Astrocyte (in vitro differentiated cells and primary cell): ENCODE measurements at regions not wholly inside any gene's neighbourhood (a gene's known extent, or its start where the extent isn't known, plus 50 kb on each side); places are given as distances from the start of the nearest gene placed in this dataset.

Experiments
- DNase-seq: peaks from one replicate; pipeline ENCODE4 v3.0.0-alpha.2; 2010; ENCODE audit warnings: low read depth
- FAIRE-seq: peaks from 2 replicates; lab custom pipeline; 2011; peaks lifted over from hg19 to GRCh38; lab: Jason Lieb, UNC
- H2AFZ ChIP-seq: 2 replicates; pipeline ENCODE4 v1.6.0; 2012; ENCODE audit warnings: low read depth, low read length, inconsistent platforms
- H3K27ac ChIP-seq: 2 replicates; pipeline ENCODE4 v1.5.1; 2011; ENCODE audit warnings: low read depth, low read length, inconsistent platforms
- H3K27me3 ChIP-seq: 2 replicates; pipeline ENCODE4 v1.6.0; 2011; ENCODE audit warnings: low read length, inconsistent platforms; ENCODE audit not compliant: insufficient read depth
- H3K36me3 ChIP-seq: 2 replicates; pipeline ENCODE4 v1.5.1; 2011; ENCODE audit warnings: low read length, inconsistent platforms; ENCODE audit not compliant: insufficient read depth
- H3K4me1 ChIP-seq: 2 replicates; pipeline ENCODE4 v1.5.1; 2011; ENCODE audit warnings: low read length, inconsistent platforms; ENCODE audit not compliant: insufficient read depth
- H3K4me2 ChIP-seq: 2 replicates; pipeline ENCODE4 v1.6.0; 2012; ENCODE audit warnings: low read length, inconsistent platforms
- H3K4me3 ChIP-seq: 2 replicates; pipeline ENCODE4 v1.5.1; 2011; ENCODE audit warnings: low read depth, mild to moderate bottlenecking, low read length, inconsistent platforms; ENCODE audit not compliant: insufficient read depth
- H3K79me2 ChIP-seq: 2 replicates; pipeline ENCODE4 v1.6.0; 2012; ENCODE audit warnings: mild to moderate bottlenecking, low read length, inconsistent platforms; ENCODE audit not compliant: insufficient read depth
- H3K9ac ChIP-seq: 2 replicates; pipeline ENCODE4 v1.6.0; 2012; ENCODE audit warnings: mild to moderate bottlenecking, low read length, inconsistent platforms
- H3K9me3 ChIP-seq: 2 replicates; pipeline ENCODE4 v1.5.1; 2012; ENCODE audit warnings: low read depth, mild to moderate bottlenecking, low read length, inconsistent platforms; ENCODE audit not compliant: insufficient read depth
- H4K20me1 ChIP-seq: 2 replicates; pipeline ENCODE4 v1.6.0; 2012; ENCODE audit warnings: low read length, inconsistent platforms; ENCODE audit not compliant: insufficient read depth
- H3K27ac Mint-ChIP-seq: one replicate; pipeline ENCODE4 v1.8.0; 2021; ENCODE audit warnings: mild to moderate bottlenecking, mixed read lengths; ENCODE audit not compliant: unreplicated experiment
- H3K27me3 Mint-ChIP-seq: one replicate; pipeline ENCODE4 v1.8.0; 2021; ENCODE audit warnings: low read depth, mixed read lengths; ENCODE audit not compliant: unreplicated experiment
- H3K36me3 Mint-ChIP-seq: one replicate; pipeline ENCODE4 v1.8.0; 2021; ENCODE audit warnings: low read depth, mixed read lengths; ENCODE audit not compliant: unreplicated experiment
- H3K4me1 Mint-ChIP-seq: one replicate; pipeline ENCODE4 v1.8.0; 2021; ENCODE audit warnings: low read depth, mixed read lengths; ENCODE audit not compliant: unreplicated experiment
- H3K4me3 Mint-ChIP-seq: one replicate; pipeline ENCODE4 v1.8.0; 2021; ENCODE audit warnings: mild to moderate bottlenecking, moderate library complexity, mixed read lengths; ENCODE audit not compliant: unreplicated experiment
- H3K9me3 Mint-ChIP-seq: one replicate; pipeline ENCODE4 v1.8.0; 2021; ENCODE audit warnings: mild to moderate bottlenecking, mixed read lengths; ENCODE audit not compliant: unreplicated experiment
- EZH2 ChIP-seq: IDR thresholded peaks from 2 replicates; pipeline ENCODE4 v1.6.1; 2012; ENCODE audit warnings: mild to moderate bottlenecking, low read length, inconsistent platforms; ENCODE audit not compliant: insufficient read depth
- TF ChIP-seq, protein P1 (sequence below): IDR thresholded peaks from 2 replicates; pipeline ENCODE4 v1.5.1; 2011; ENCODE audit warnings: low read depth, mild to moderate bottlenecking, inconsistent platforms, low read length, moderate library complexity; ENCODE audit not compliant: insufficient read depth

DNA sequence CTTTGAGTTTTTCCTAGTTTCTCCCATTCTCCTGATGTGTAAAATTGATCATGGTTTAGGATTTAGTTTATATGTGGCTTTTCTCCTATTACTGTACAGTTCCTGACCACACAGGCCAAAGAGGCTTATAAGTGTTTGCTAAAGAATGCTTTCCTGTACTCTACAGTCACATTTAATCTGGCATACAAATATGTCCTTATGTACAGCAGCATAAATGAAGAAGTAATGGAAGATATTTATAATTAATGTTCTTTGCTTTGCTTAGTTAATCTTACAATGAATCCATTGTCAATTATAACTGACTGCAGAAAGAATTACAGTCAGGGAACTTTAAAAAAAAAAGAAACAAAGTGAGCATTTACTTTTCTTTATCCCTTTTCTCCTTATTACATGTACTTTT, 293.9 kb downstream of the KCNC2 start:
- H3K36me3 ChIP-seq, result no peaks in the 10 kb centered on the region
- no peaks in the 10 kb centered on the region for H3K36me3 Mint-ChIP-seq
- H3K9ac ChIP-seq, result no peak overlapping the region
- no peaks in the 10 kb centered on the region for H3K79me2 ChIP-seq
- FAIRE-seq (no peak), DNase-seq (no peak)
- H2AFZ ChIP-seq, result no peak overlapping the region
- no peaks in the 10 kb centered on the region for H3K9me3 ChIP-seq
- H3K4me1 ChIP-seq, result no peaks in the 10 kb centered on the region
- H3K4me3 ChIP-seq, result no peak overlapping the region
- no peaks in the 10 kb centered on the region for H4K20me1 ChIP-seq
- no peak overlapping the region for H3K4me2 ChIP-seq
- no peak overlapping the region for H3K27ac Mint-ChIP-seq
- TF ChIP-seq, protein P1, sequence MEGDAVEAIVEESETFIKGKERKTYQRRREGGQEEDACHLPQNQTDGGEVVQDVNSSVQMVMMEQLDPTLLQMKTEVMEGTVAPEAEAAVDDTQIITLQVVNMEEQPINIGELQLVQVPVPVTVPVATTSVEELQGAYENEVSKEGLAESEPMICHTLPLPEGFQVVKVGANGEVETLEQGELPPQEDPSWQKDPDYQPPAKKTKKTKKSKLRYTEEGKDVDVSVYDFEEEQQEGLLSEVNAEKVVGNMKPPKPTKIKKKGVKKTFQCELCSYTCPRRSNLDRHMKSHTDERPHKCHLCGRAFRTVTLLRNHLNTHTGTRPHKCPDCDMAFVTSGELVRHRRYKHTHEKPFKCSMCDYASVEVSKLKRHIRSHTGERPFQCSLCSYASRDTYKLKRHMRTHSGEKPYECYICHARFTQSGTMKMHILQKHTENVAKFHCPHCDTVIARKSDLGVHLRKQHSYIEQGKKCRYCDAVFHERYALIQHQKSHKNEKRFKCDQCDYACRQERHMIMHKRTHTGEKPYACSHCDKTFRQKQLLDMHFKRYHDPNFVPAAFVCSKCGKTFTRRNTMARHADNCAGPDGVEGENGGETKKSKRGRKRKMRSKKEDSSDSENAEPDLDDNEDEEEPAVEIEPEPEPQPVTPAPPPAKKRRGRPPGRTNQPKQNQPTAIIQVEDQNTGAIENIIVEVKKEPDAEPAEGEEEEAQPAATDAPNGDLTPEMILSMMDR, result no peak
- TF ChIP-seq EZH2, result no peak
- H3K4me3 Mint-ChIP-seq, result no peak overlapping the region
- no peak overlapping the region for H3K27ac ChIP-seq
- no peaks in the 10 kb centered on the region for H3K27me3 ChIP-seq
- H3K27me3 Mint-ChIP-seq, result no peaks in the 10 kb centered on the region
- H3K9me3 Mint-ChIP-seq, result no peaks in the 10 kb centered on the region
- no peaks in the 10 kb centered on the region for H3K4me1 Mint-ChIP-seq

DNA sequence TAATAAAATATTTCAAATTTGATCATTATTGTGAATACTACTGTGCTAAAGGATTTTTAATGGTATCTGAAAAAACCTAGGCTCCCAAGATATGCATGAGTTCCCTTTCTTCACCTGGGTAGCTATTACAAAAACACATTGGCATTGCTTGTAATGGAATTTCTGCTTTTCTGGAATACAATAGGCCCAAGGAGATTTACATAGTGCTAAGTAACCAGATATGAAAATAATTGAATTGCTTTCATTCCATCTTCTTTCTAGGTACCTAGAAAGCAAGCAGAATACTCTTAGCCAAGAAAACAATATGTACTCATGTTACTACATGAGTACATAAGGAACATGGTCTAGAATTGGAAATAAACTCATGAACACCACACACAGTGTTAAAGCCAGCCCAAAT, 291.9 kb downstream of the KCNC2 start:
- Histone ChIP-seq H2AFZ (no peak overlapping the region), H3K4me3 (no peak overlapping the region), H3K4me1 (no peaks in the 10 kb centered on the region), H3K4me2 (no peak overlapping the region), H3K27me3 (no peaks in the 10 kb centered on the region), H3K27ac (no peak overlapping the region), H3K9ac (no peak overlapping the region), H3K9me3 (no peaks in the 10 kb centered on the region), H4K20me1 (no peaks in the 10 kb centered on the region), H3K79me2 (no peaks in the 10 kb centered on the region), H3K36me3 (no peaks in the 10 kb centered on the region)
- Mint-ChIP-seq H3K27ac (no peak overlapping the region), H3K4me1 (no peaks in the 10 kb centered on the region), H3K9me3 (peaks cover 2% of the 10 kb centered on the region), H3K36me3 (no peaks in the 10 kb centered on the region), H3K4me3 (no peak overlapping the region), H3K27me3 (no peaks in the 10 kb centered on the region)
- DNase-seq (no peak), FAIRE-seq (no peak)
- TF ChIP-seq, protein P1, result no peak
- TF ChIP-seq EZH2, result no peak

DNA sequence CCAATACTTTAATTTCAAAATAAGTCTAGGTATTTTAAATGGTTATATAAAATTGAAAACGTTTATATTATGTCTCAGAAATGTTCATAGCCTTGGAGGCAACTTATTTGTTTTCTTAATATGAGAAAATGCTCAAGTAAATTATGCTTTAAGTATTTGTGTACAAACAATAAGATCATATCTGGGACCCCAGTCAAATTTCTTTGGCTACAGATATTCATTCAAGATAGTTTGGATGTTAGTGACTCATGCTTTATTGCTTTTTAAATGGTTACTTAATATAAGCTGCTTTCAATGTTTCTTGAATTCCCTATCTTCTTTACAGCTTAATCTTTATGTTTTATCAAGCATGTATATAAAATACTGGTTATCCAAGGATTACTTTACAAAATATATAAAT, 291.3 kb downstream of the KCNC2 start:
- Histone ChIP-seq H4K20me1 (no peaks in the 10 kb centered on the region), H3K36me3 (no peaks in the 10 kb centered on the region), H3K27ac (no peak overlapping the region), H3K4me2 (no peak overlapping the region), H2AFZ (no peak overlapping the region), H3K9ac (no peak overlapping the region), H3K79me2 (no peaks in the 10 kb centered on the region), H3K9me3 (no peaks in the 10 kb centered on the region), H3K4me1 (no peaks in the 10 kb centered on the region), H3K27me3 (no peaks in the 10 kb centered on the region), H3K4me3 (no peak overlapping the region)
- no peak overlapping the region for H3K4me3 Mint-ChIP-seq
- no peaks in the 10 kb centered on the region for H3K27me3 Mint-ChIP-seq
- no peak overlapping the region for H3K27ac Mint-ChIP-seq
- no peaks in the 10 kb centered on the region for H3K36me3 Mint-ChIP-seq
- H3K4me1 Mint-ChIP-seq, result no peaks in the 10 kb centered on the region
- H3K9me3 Mint-ChIP-seq, result peaks cover 7% of the 10 kb centered on the region
- FAIRE-seq (no peak), DNase-seq (no peak)
- TF ChIP-seq, protein P1, result no peak
